PC-3 (cell line): ENCODE measurements at regions not wholly inside any gene's neighbourhood (a gene's known extent, or its start where the extent isn't known, plus 50 kb on each side); places are given as distances from the start of the nearest gene placed in this dataset.

Source experiments
- ATAC-seq: fragments of 200-7000 bp; cut with Tn5 transposase; 2 replicates; pipeline ENCODE4 v1.9.1; 2020; ENCODE audit warnings: mild to moderate bottlenecking, moderate library complexity
- BruUV-seq: library from RNA; stranded (reverse); fragments of 400-500 nt; replicated peaks from 2 replicates; lab custom pipeline; 2021; lab: Mats Ljungman, UMichigan
- CTCF ChIA-PET: fragments of 300-600 bp; sonication (Branson Sonifier 250); formaldehyde crosslinking; loops from one replicate; lab custom pipeline; 2022; ENCODE audit warnings: antibody characterized with exemption; lab: Charles Lee
- POLR2A ChIA-PET: fragments of 300-600 bp; sonication (Branson Sonifier 250); formaldehyde crosslinking; loops from one replicate; lab custom pipeline; 2022; ENCODE audit warnings: antibody characterized with exemption; ENCODE audit not compliant: unreplicated experiment; lab: Charles Lee
- DNase-seq: peaks from one replicate; pipeline ENCODE4 v3.0.0-alpha.2; 2015
- H2AFZ ChIP-seq: fragments of 300-600 bp; sonication (generic); 2 replicates; pipeline ENCODE4 v1.6.0; 2016; ENCODE audit warnings: antibody characterized with exemption, low read length
- H3F3A ChIP-seq: fragments of 300-600 bp; sonication (generic); one replicate; pipeline ENCODE4 v1.6.0; 2017; ENCODE audit warnings: antibody characterized with exemption, low read length, control low read depth, mild to moderate bottlenecking; ENCODE audit not compliant: unreplicated experiment
- H3K27ac ChIP-seq: fragments of 300-600 bp; sonication (generic); 2 replicates; pipeline ENCODE4 v1.5.1; 2016; ENCODE audit warnings: mild to moderate bottlenecking, low read length
- H3K27me3 ChIP-seq: fragments of 300-600 bp; sonication (generic); 2 replicates; pipeline ENCODE4 v1.6.1; 2016; ENCODE audit warnings: low read length, mixed read lengths
- H3K36me3 ChIP-seq: fragments of 300-600 bp; sonication (generic); 2 replicates; pipeline ENCODE4 v1.6.1; 2016; ENCODE audit warnings: low read depth, mixed run types, low read length, mixed read lengths
- H3K4me1 ChIP-seq: fragments of 300-600 bp; sonication (generic); 2 replicates; pipeline ENCODE4 v1.5.1; 2016; ENCODE audit warnings: low read length; ENCODE audit not compliant: insufficient read depth
- H3K4me2 ChIP-seq: fragments of 300-600 bp; sonication (generic); 2 replicates; pipeline ENCODE4 v1.6.0; 2016; ENCODE audit warnings: low read length
- H3K4me3 ChIP-seq: fragments of 300-600 bp; sonication (generic); 2 replicates; pipeline ENCODE4 v1.5.1; 2016; ENCODE audit warnings: mild to moderate bottlenecking, low read length, mixed read lengths
- H3K79me2 ChIP-seq: fragments of 300-600 bp; sonication (generic); 2 replicates; pipeline ENCODE4 v1.6.1; 2017; ENCODE audit warnings: low read length, mixed read lengths
- H3K9ac ChIP-seq: fragments of 300-600 bp; sonication (generic); 2 replicates; pipeline ENCODE4 v1.6.0; 2016; ENCODE audit warnings: mild to moderate bottlenecking, low read length
- H3K9me2 ChIP-seq: fragments of 300-600 bp; sonication (generic); replicated peaks from 2 replicates; pipeline ENCODE4 v1.6.1; 2016; ENCODE audit warnings: mixed run types, low read length, mixed read lengths
- H3K9me3 ChIP-seq: fragments of 300-600 bp; sonication (generic); 2 replicates; pipeline ENCODE4 v1.6.1; 2016; ENCODE audit warnings: low read length, mixed read lengths
- H4K20me1 ChIP-seq: fragments of 300-600 bp; sonication (generic); 2 replicates; pipeline ENCODE4 v1.6.1; 2016; ENCODE audit warnings: low read length, mixed read lengths
- CTCF ChIP-seq: fragments of 300-600 bp; sonication (generic); conservative IDR thresholded peaks from 2 replicates; pipeline ENCODE4 v1.5.1; 2017; ENCODE audit warnings: antibody characterized with exemption, low read depth, mild to moderate bottlenecking, low read length
- EZH2 ChIP-seq: fragments of 300-600 bp; sonication (generic); IDR thresholded peaks from one replicate; pipeline ENCODE4 v1.6.1; 2017; ENCODE audit warnings: antibody characterized with exemption, mild to moderate bottlenecking, low read length; ENCODE audit not compliant: unreplicated experiment
- EZH2phosphoT487 ChIP-seq: fragments of 300-600 bp; sonication (generic); IDR thresholded peaks from 2 replicates; pipeline ENCODE4 v1.6.1; 2018; ENCODE audit warnings: mild to moderate bottlenecking, antibody characterized with exemption, low read length, borderline replicate concordance
- intact Hi-C: fragments of 100-400 bp; cut with micrococcal nuclease; formaldehyde crosslinking; loops from 2 replicates; pipeline ENCODE4 v1.9.0; 2023

GRCh38 chr11:27193434-27194225 is 153.0 kb downstream of the BBOX1 start:
- DNase-seq (no peak), ATAC-seq (no peak)
- Histone ChIP-seq H4K20me1 (no peaks in the 10 kb centered on the region), H3K27ac (no peak overlapping the region), H3K27me3 (no peaks in the 10 kb centered on the region), H3K9me3 (no peaks in the 10 kb centered on the region), H3K9me2 (no peaks in the 10 kb centered on the region), H3K4me1 (no peaks in the 10 kb centered on the region), H3K9ac (no peak overlapping the region), H3F3A (no peaks in the 10 kb centered on the region), H3K4me3 (no peak overlapping the region), H2AFZ (no peak overlapping the region), H3K79me2 (no peaks in the 10 kb centered on the region), H3K36me3 (no peaks in the 10 kb centered on the region), H3K4me2 (no peak overlapping the region)
- TF ChIP-seq CTCF (no peak), EZH2 (no peak), EZH2phosphoT487 (no peak)
- BruUV-seq, result no TSS peak
- ChIA-PET POLR2A (no interaction called here), CTCF (no interaction called here)
- intact Hi-C loops, result no loop called here

DNA sequence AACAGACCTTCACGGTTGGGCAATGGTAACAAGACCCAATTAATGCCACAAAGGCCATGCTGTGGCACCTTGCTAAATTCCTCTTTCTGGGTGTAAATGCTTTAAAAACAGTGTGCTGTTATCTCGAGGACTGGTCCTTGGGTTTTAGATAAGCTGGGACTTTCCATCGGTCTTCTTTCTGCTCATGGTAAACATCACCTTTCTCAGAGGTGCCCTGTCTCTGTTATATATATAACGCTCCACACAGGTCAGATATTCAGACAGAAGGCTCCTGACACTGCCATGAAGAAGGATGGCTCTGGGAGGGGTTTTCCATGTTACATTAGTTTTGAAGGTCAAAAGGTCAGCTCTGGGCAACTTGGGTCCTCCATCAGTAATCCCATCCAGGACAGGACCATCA is 151.6 kb downstream of the BBOX1 start:
- Histone ChIP-seq H3K4me1 (no peaks in the 10 kb centered on the region), H3K79me2 (no peaks in the 10 kb centered on the region), H3K36me3 (no peaks in the 10 kb centered on the region), H3F3A (no peaks in the 10 kb centered on the region), H3K4me2 (no peak overlapping the region), H3K27me3 (no peaks in the 10 kb centered on the region), H3K9me2 (no peaks in the 10 kb centered on the region), H3K9ac (no peak overlapping the region), H3K27ac (no peak overlapping the region), H3K9me3 (no peaks in the 10 kb centered on the region), H2AFZ (no peak overlapping the region), H3K4me3 (no peak overlapping the region), H4K20me1 (no peaks in the 10 kb centered on the region)
- DNase-seq (no peak), ATAC-seq (no peak)
- BruUV-seq, result no TSS peak
- intact Hi-C loops, result no loop called here
- CTCF ChIA-PET, result no interaction called here
- TF ChIP-seq CTCF (no peak), EZH2 (no peak), EZH2phosphoT487 (no peak)
- POLR2A ChIA-PET, result no interaction called here

- BruUV-seq, result no TSS peak
- no peaks in the 10 kb centered on the region for H3F3A ChIP-seq
- H2AFZ ChIP-seq, result no peak overlapping the region
- ChIA-PET CTCF (no interaction called here), POLR2A (no interaction called here)
- no peak overlapping the region for H3K9ac ChIP-seq
- no peaks in the 10 kb centered on the region for H4K20me1 ChIP-seq
- no peaks in the 10 kb centered on the region for H3K27me3 ChIP-seq
- no peak overlapping the region for H3K4me3 ChIP-seq
- H3K4me2 ChIP-seq, result no peak overlapping the region
- no peaks in the 10 kb centered on the region for H3K9me3 ChIP-seq
- DNase-seq (no peak), ATAC-seq (no peak)
- no peaks in the 10 kb centered on the region for H3K4me1 ChIP-seq
- H3K9me2 ChIP-seq, result no peaks in the 10 kb centered on the region
- intact Hi-C loops, result no loop called here
- no peaks in the 10 kb centered on the region for H3K36me3 ChIP-seq
- TF ChIP-seq EZH2 (no peak), EZH2phosphoT487 (no peak), CTCF (no peak)
- no peaks in the 10 kb centered on the region for H3K79me2 ChIP-seq
- H3K27ac ChIP-seq, result no peak overlapping the region
These were observed 151.0 kb downstream of the BBOX1 start for GRCh38 chr11:27191639-27192038.
